ENCODE measurements at regions not wholly inside any gene's neighbourhood (a gene's known extent, or its start where the extent isn't known, plus 50 kb on each side); places are given as distances from the start of the nearest gene placed in this dataset.

DNA sequence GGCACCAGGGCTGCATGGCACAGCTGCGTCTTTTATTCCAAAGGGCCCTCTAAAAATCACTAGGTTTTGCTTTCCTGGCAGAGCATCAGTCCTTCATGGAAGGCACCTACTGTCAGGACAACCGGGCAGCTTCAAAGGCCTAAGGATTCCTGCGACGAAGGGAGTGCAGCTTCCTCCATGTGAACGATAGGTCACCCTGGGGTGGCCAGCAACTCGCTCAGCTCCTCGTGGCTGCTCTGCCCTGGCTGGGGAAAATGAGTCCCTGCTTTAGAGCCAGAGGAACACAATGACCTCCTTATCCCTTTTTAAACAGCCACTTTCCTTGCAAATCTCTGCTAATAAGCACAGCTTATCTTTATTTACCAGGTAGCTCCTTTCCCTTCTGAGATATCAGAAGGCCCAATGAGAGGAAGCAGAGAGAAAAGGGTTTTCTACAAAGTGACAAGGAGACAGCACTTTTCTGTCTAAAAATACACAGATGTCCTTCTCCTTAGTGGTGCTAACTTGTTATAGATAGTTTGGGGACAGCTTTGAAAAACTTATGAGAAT is 71.6 kb upstream of the SMYD2 start:
- Histone ChIP-seq H3K27me3 (no peaks in the 10 kb centered on the region), H3K4me1 (peaks cover 0 to under 1% of the 10 kb centered on the region in 2 donors), H3K9me3 (no peaks in the 10 kb centered on the region), H3K27ac (no peak overlapping the region), H3K4me3 (replicated peaks in 1 of 3) (no peak overlapping the region), H3K36me3 (no peaks in the 10 kb centered on the region)
- 81 to 82% methylated on average over 5 to 7 of the region's 7 CpGs for WGBS, 2 donors
- intact Hi-C loops (cut with DNase I) = no loop called here
- TF ChIP-seq POLR2A (IDR thresholded peaks at IDR 0.05) = no peak
- TF ChIP-seq, protein P1, sequence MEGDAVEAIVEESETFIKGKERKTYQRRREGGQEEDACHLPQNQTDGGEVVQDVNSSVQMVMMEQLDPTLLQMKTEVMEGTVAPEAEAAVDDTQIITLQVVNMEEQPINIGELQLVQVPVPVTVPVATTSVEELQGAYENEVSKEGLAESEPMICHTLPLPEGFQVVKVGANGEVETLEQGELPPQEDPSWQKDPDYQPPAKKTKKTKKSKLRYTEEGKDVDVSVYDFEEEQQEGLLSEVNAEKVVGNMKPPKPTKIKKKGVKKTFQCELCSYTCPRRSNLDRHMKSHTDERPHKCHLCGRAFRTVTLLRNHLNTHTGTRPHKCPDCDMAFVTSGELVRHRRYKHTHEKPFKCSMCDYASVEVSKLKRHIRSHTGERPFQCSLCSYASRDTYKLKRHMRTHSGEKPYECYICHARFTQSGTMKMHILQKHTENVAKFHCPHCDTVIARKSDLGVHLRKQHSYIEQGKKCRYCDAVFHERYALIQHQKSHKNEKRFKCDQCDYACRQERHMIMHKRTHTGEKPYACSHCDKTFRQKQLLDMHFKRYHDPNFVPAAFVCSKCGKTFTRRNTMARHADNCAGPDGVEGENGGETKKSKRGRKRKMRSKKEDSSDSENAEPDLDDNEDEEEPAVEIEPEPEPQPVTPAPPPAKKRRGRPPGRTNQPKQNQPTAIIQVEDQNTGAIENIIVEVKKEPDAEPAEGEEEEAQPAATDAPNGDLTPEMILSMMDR (IDR thresholded peaks at IDR 0.05) = no peak
- DNase-seq = no peak

DNA sequence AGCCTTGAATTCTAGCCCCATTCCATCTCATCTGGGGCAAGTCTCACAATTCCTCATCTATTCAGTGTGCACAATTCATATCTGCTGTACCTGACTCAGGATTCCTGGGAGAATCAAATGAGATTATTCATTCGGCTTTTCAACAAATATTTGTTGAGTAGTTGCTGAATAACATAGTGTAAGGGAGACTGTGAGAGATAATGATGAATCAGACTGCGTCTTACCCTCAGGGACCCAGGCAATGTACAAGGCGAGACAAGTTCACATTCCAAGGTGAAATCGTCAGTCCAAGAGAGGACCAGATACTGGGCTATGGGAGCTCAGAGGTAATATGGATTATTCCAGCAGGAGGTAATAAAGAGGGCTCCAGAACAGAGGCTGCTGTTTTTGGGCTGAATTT is 67.8 kb upstream of the SMYD2 start:
- Histone ChIP-seq H3K27ac (no peak overlapping the region), H3K36me3 (no peaks in the 10 kb centered on the region), H3K9me3 (no peaks in the 10 kb centered on the region), H3K4me3 (replicated peaks in 1 of 3) (no peak overlapping the region), H3K4me1 (peaks cover 0 to 4% of the 10 kb centered on the region in 2 donors), H3K27me3 (no peaks in the 10 kb centered on the region)
- TF ChIP-seq POLR2A (IDR thresholded peaks at IDR 0.05) = no peak
- TF ChIP-seq, protein P1 (IDR thresholded peaks at IDR 0.05) = no peak
- intact Hi-C loops (cut with DNase I) = loop anchor here (5.0 kb wide), 1 partner anchor 114 kb away; no protein-coding TSS in a partner anchor
- DNase-seq = no peak
- WGBS, 2 donors = 70 to 86% methylated on average over 4 of the region's 4 CpGs

DNA sequence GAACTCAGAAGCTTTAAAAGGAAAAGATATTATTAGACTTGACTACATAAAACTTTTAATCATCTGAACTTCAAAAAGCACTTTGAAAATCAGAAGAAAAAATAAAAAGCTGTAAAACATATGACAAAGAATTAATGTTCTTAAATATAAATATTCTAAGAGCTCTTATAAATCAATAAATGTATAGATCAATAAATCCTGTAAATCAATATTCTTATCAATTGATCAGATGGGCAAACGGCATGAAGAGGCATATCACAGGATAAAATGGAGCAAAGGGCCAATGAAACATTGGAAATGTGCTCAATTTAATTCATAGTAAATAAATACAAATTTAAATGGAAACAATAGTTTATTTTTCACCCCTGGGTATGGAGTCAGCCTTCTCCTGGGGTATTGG is 66.1 kb upstream of the SMYD2 start:
- Histone ChIP-seq H3K9me3 (no peaks in the 10 kb centered on the region), H3K36me3 (no peaks in the 10 kb centered on the region), H3K27ac (peak overlapping the region in 1 of 3 donors; percentile 20), H3K4me1 (peaks cover 0 to 4% of the 10 kb centered on the region in 2 donors), H3K27me3 (no peaks in the 10 kb centered on the region), H3K4me3 (replicated peaks in 1 of 3) (no peak overlapping the region)
- intact Hi-C loops (cut with DNase I) = loop anchor here (5.0 kb wide), 1 partner anchor 112 kb away; no protein-coding TSS in a partner anchor
- DNase-seq = no peak
- TF ChIP-seq, protein P1 (IDR thresholded peaks at IDR 0.05) = no peak
- no peak for TF ChIP-seq POLR2A (IDR thresholded peaks at IDR 0.05)
- 83 to 85% methylated on average over 1 of the region's 1 CpG for WGBS, 2 donors

DNA sequence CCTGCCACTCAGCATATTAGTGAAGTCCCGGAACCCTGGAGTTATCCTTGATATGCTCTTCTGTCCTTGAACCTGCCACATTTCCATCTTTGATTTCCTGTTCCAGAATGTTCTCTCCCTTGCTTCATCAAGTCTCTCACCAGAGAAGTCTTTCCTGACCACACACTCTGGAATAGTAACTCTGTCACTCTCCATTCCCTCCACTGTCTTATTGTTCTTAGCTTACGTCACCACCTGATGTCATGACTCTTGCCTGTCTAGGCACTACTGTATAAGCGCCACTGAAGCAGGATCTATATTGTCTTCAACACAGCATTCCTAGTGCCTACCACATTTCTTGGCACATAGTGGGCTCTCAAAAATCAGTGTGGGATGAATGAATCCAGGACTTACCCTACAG is 65.4 kb upstream of the SMYD2 start:
- DNase-seq = no peak
- H3K4me1 ChIP-seq = peaks cover 0 to 4% of the 10 kb centered on the region in 2 donors
- H3K27ac ChIP-seq = no peak overlapping the region
- H3K36me3 ChIP-seq = no peaks in the 10 kb centered on the region
- H3K4me3 ChIP-seq (replicated peaks in 1 of 3) = no peak overlapping the region
- H3K27me3 ChIP-seq = no peaks in the 10 kb centered on the region
- H3K9me3 ChIP-seq = no peaks in the 10 kb centered on the region
- WGBS, 2 donors = 92 to 96% methylated on average over 3 of the region's 3 CpGs
- intact Hi-C loops (cut with DNase I) = no loop called here
- TF ChIP-seq, protein P1 (IDR thresholded peaks at IDR 0.05) = no peak
- TF ChIP-seq POLR2A (IDR thresholded peaks at IDR 0.05) = no peak

DNA sequence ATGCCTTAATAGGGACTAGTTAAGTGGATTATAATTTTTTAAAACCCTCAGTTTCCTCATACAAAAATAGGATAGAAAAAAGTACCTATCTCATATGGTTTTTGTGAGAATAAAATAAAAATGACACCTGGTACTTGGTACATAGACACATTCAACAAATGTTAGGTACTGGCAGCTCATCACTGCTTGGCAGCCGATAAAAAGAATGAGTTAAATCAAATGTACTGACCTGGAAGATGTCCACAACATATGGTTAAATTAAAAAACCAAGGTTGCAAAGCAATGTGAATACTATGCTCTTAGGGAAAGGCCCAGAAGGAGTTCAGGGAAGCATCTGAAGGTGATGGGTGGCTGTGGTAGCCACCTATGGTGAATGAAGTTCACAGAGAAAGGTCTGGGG is 64.9 kb upstream of the SMYD2 start:
- intact Hi-C loops (cut with DNase I) = no loop called here
- no peak overlapping the region for H3K27ac ChIP-seq
- WGBS, 2 donors = 93 to 97% methylated on average over 1 of the region's 1 CpG
- no peak for DNase-seq
- H3K4me1 ChIP-seq = peaks cover 0 to 4% of the 10 kb centered on the region in 2 donors
- TF ChIP-seq, protein P1 (IDR thresholded peaks at IDR 0.05) = no peak
- TF ChIP-seq POLR2A (IDR thresholded peaks at IDR 0.05) = no peak
- H3K9me3 ChIP-seq = no peaks in the 10 kb centered on the region
- no peaks in the 10 kb centered on the region for H3K36me3 ChIP-seq
- H3K4me3 ChIP-seq (replicated peaks in 1 of 3) = no peak overlapping the region
- H3K27me3 ChIP-seq = no peaks in the 10 kb centered on the region
